ENCODE measurements at regions not wholly inside any gene's neighbourhood (a gene's known extent, or its start where the extent isn't known, plus 50 kb on each side); places are given as distances from the start of the nearest gene placed in this dataset.
"Not testable (repeated sequence)": the region's sequence is repeated elsewhere in the genome, so short reads cannot be mapped to it uniquely, and the experiment has no call there.

- H3K9me3 Mint-ChIP-seq (ENCODE audit: low read depth), result peaks cover 31% of the 10 kb centered on the region
- H3K4me3 Mint-ChIP-seq (ENCODE audit: unreplicated experiment); H3K27me3 Mint-ChIP-seq (ENCODE audit: low read depth): not testable (repeated sequence)
Observed at GRCh38 chr14:105771261-105772226, 245.2 kb downstream of the TMEM121 start.

DNA sequence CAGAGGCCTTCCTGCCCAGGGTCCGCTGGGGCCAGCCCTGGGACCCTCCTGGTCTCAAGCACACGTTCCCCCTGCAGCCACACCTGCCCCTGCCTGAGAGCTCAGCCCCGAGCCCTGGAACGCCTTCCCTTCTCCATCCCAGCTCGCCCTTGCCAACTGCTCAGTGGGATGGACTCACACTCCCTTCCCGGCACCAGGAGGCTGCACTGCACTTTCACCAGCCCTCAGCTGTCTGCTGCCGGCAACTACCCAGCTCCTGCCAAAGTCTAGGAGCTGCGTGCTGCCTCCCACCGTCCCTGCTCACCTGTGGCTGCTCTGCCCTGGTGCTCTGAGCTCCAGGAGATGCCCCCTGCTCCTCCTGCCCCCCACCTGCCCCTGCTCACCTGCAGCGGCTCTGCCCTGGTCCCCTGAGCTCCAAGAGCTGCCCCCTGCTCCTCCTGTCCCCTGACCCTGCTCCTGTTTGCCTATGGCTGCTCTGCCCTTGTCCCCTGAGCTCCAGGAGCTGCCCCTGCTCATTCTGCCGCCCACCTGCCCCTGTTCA, 246.4 kb downstream of the TMEM121 start:
- not testable (repeated sequence) for H3K27me3 Mint-ChIP-seq (ENCODE audit: low read depth); DNase-seq (ENCODE audit: low spot score); H3K27ac Mint-ChIP-seq (ENCODE audit: unreplicated experiment); H3K4me3 Mint-ChIP-seq (ENCODE audit: unreplicated experiment); H3K4me1 Mint-ChIP-seq (ENCODE audit: low read depth); H3K36me3 Mint-ChIP-seq (ENCODE audit: low read depth)
- peaks cover 33% of the 10 kb centered on the region for H3K9me3 Mint-ChIP-seq (ENCODE audit: low read depth)

More at GRCh38 chr14:105771261-105772226, 245.2 kb downstream of the TMEM121 start:
- DNase-seq (ENCODE audit: low spot score); H3K36me3 Mint-ChIP-seq (ENCODE audit: low read depth); H3K27ac Mint-ChIP-seq (ENCODE audit: unreplicated experiment); H3K4me1 Mint-ChIP-seq (ENCODE audit: low read depth): not testable (repeated sequence)

GRCh38 chr14:105773584-105773983, 247.2 kb downstream of the TMEM121 start:
- no peak for TF ChIP-seq CTCF (IDR thresholded peaks at IDR 0.05)
- Mint-ChIP-seq H3K27me3 (ENCODE audit: low read depth) (no peaks in the 10 kb centered on the region), H3K9me3 (ENCODE audit: low read depth) (peaks cover 41% of the 10 kb centered on the region), H3K4me1 (ENCODE audit: low read depth) (no peaks in the 10 kb centered on the region), H3K4me3 (ENCODE audit: unreplicated experiment) (no peak overlapping the region), H3K36me3 (ENCODE audit: low read depth) (peaks cover 5% of the 10 kb centered on the region), H3K27ac (ENCODE audit: unreplicated experiment) (no peak overlapping the region)
- no peak for DNase-seq (ENCODE audit: low spot score)

DNA sequence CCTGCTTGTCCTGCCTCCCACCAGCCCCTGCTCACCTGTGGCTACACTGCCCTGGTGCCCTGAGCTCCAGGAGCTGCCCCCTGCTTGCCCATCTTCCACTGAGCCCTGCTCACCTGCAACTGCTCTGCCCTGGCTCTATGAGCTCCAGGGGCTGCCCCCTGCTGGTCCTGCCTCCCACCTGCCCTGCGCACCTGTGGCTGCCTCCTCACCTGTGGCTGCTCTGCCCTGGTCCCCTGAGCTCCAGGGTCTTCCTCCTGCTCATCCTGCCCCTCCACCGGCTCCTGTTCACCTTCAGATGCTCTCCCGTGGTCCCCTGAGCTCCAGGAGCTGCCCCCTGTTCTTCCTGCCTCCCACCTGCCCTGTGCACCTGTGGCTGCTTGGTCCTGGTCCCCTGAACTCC, 247.6 kb downstream of the TMEM121 start:
- Mint-ChIP-seq H3K27ac (ENCODE audit: unreplicated experiment) (no peak overlapping the region), H3K4me3 (ENCODE audit: unreplicated experiment) (no peak overlapping the region), H3K27me3 (ENCODE audit: low read depth) (no peaks in the 10 kb centered on the region), H3K9me3 (ENCODE audit: low read depth) (peaks cover 45% of the 10 kb centered on the region), H3K4me1 (ENCODE audit: low read depth) (no peaks in the 10 kb centered on the region), H3K36me3 (ENCODE audit: low read depth) (peaks cover 5% of the 10 kb centered on the region)
- DNase-seq (ENCODE audit: low spot score), result no peak
- TF ChIP-seq CTCF (IDR thresholded peaks at IDR 0.05), result no peak

- not testable (repeated sequence) for H3K36me3 Mint-ChIP-seq (ENCODE audit: low read depth); H3K4me1 Mint-ChIP-seq (ENCODE audit: low read depth); H3K4me3 Mint-ChIP-seq (ENCODE audit: unreplicated experiment); H3K27ac Mint-ChIP-seq (ENCODE audit: unreplicated experiment); H3K27me3 Mint-ChIP-seq (ENCODE audit: low read depth); DNase-seq (ENCODE audit: low spot score)
- peaks cover 52% of the 10 kb centered on the region for H3K9me3 Mint-ChIP-seq (ENCODE audit: low read depth)
Observed at GRCh38 chr14:105774585-105775348, 248.4 kb downstream of the TMEM121 start.

DNA sequence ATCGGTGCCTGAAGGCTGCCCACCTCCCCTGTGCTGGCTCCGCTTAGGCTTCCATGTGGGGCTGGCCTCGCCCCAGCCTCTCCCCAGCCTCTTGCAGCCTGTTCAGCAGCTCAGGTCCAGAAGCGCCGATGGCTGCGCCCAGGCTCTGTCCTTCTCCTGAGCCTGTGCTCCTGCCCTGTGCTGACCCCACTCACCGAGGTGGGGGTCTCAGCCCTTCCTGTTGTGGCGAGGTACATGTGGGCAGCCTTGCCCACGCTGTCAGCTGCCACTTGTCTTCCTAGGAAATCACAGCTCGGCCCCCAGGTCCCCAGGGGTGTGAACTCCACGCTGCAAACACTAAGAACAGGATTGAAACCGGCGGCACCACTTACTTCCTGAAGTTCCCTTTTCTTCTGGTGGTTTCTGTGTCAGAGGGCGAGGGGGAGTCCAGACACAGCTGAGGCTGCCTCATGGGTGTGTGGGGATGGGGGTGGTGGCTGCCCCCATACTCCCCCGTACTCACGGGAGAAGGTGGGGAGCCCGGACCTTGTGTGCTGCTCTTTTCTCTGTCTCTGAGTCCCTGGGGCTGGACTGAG, 249.1 kb downstream of the TMEM121 start:
- H3K9me3 Mint-ChIP-seq (ENCODE audit: low read depth), result peaks cover 50% of the 10 kb centered on the region
- DNase-seq (ENCODE audit: low spot score); H3K4me1 Mint-ChIP-seq (ENCODE audit: low read depth); H3K27me3 Mint-ChIP-seq (ENCODE audit: low read depth); H3K36me3 Mint-ChIP-seq (ENCODE audit: low read depth); H3K27ac Mint-ChIP-seq (ENCODE audit: unreplicated experiment); H3K4me3 Mint-ChIP-seq (ENCODE audit: unreplicated experiment): not testable (repeated sequence)

- not testable (repeated sequence) for DNase-seq (ENCODE audit: low spot score); H3K4me1 Mint-ChIP-seq (ENCODE audit: low read depth); H3K27me3 Mint-ChIP-seq (ENCODE audit: low read depth); H3K4me3 Mint-ChIP-seq (ENCODE audit: unreplicated experiment); H3K36me3 Mint-ChIP-seq (ENCODE audit: low read depth); H3K27ac Mint-ChIP-seq (ENCODE audit: unreplicated experiment)
- peaks cover 54% of the 10 kb centered on the region for H3K9me3 Mint-ChIP-seq (ENCODE audit: low read depth)
Observed at GRCh38 chr14:105776112-105776511, 249.7 kb downstream of the TMEM121 start.

Data from chondrocyte (in vitro differentiated cells).